H9 (cell line): ENCODE measurements at regions not wholly inside any gene's neighbourhood (a gene's known extent, or its start where the extent isn't known, plus 50 kb on each side); places are given as distances from the start of the nearest gene placed in this dataset.

Experiments used
- DNase-seq: peaks from one replicate; pipeline ENCODE4 v3.0.0-alpha.2; 2017
- H2AFZ ChIP-seq: one replicate; pipeline ENCODE4 v1.6.1; 2013; ENCODE audit warnings: mild to moderate bottlenecking, low read length, control low read depth, moderate library complexity
- H2AK5ac ChIP-seq: 2 replicates; pipeline ENCODE4 v1.6.1; 2013; ENCODE audit warnings: low read length, control low read depth, mixed read lengths; ENCODE audit not compliant: insufficient read length
- H2BK120ac ChIP-seq: one replicate; pipeline ENCODE4 v1.6.1; 2013; ENCODE audit warnings: low read depth, mild to moderate bottlenecking, low read length, control low read depth, inconsistent platforms; ENCODE audit not compliant: poor library complexity, severe bottlenecking
- H2BK12ac ChIP-seq: 2 replicates; pipeline ENCODE4 v1.6.1; 2013; ENCODE audit warnings: low read length, control low read depth, mixed read lengths, low read depth; ENCODE audit not compliant: insufficient read length
- H2BK15ac ChIP-seq: 2 replicates; pipeline ENCODE4 v1.6.1; 2013; ENCODE audit warnings: low read depth, low read length, control low read depth
- H2BK20ac ChIP-seq: one replicate; pipeline ENCODE4 v1.6.1; 2013; ENCODE audit warnings: low read depth, mild to moderate bottlenecking, low read length, control low read depth, inconsistent platforms; ENCODE audit not compliant: poor library complexity, severe bottlenecking
- H2BK5ac ChIP-seq: 2 replicates; pipeline ENCODE4 v1.6.1; 2013; ENCODE audit warnings: low read length, control low read depth, mixed read lengths; ENCODE audit not compliant: insufficient read length
- H3K14ac ChIP-seq: 2 replicates; pipeline ENCODE4 v1.6.1; 2013; ENCODE audit warnings: low read length, control low read depth; ENCODE audit not compliant: insufficient read depth
- H3K18ac ChIP-seq: 2 replicates; pipeline ENCODE4 v1.6.1; 2013; ENCODE audit warnings: low read depth, mild to moderate bottlenecking, mixed read lengths, low read length, control low read depth; ENCODE audit not compliant: insufficient read length
- H3K23ac ChIP-seq: 2 replicates; pipeline ENCODE4 v1.6.1; 2013; ENCODE audit warnings: low read length, control low read depth, mixed read lengths, low read depth; ENCODE audit not compliant: insufficient read length
- H3K23me2 ChIP-seq: 2 replicates; pipeline ENCODE4 v1.6.1; 2013; ENCODE audit warnings: low read depth, mild to moderate bottlenecking, mixed read lengths, low read length, control low read depth; ENCODE audit not compliant: insufficient read length, poor library complexity, severe bottlenecking
- H3K27ac ChIP-seq: 2 replicates; pipeline ENCODE4 v1.5.1; 2013; ENCODE audit warnings: low read length, control low read depth, mixed read lengths, low read depth; ENCODE audit not compliant: insufficient read length
- H3K27me3 ChIP-seq: 2 replicates; pipeline ENCODE4 v1.6.1; 2013; ENCODE audit warnings: low read length, control low read depth, inconsistent platforms; ENCODE audit not compliant: insufficient read depth
- H3K4ac ChIP-seq: 2 replicates; pipeline ENCODE4 v1.6.1; 2013; ENCODE audit warnings: low read depth, mild to moderate bottlenecking, control low read depth, inconsistent platforms, low read length, moderate library complexity
- H3K4me1 ChIP-seq: 2 replicates; pipeline ENCODE4 v1.6.1; 2013; ENCODE audit warnings: low read length, control low read depth, inconsistent platforms; ENCODE audit not compliant: insufficient read depth
- H3K4me2 ChIP-seq: 2 replicates; pipeline ENCODE4 v1.6.1; 2013; ENCODE audit warnings: low read length, control low read depth, mixed read lengths; ENCODE audit not compliant: insufficient read length, insufficient read depth
- H3K56ac ChIP-seq: 2 replicates; pipeline ENCODE4 v1.6.1; 2013; ENCODE audit warnings: low read depth, mild to moderate bottlenecking, mixed read lengths, low read length, control low read depth; ENCODE audit not compliant: insufficient read length
- H3K79me1 ChIP-seq: 2 replicates; pipeline ENCODE4 v1.6.1; 2013; ENCODE audit warnings: low read depth, mild to moderate bottlenecking, moderate library complexity, low read length, control low read depth, inconsistent platforms; ENCODE audit not compliant: insufficient read depth, poor library complexity, severe bottlenecking
- H3K79me2 ChIP-seq: 2 replicates; pipeline ENCODE4 v1.6.1; 2013; ENCODE audit warnings: low read length, control low read depth, inconsistent platforms; ENCODE audit not compliant: insufficient read depth
- H3K9ac ChIP-seq: 2 replicates; pipeline ENCODE4 v1.6.1; 2013; ENCODE audit warnings: low read length, control low read depth, mixed read lengths; ENCODE audit not compliant: insufficient read length; ENCODE audit errors: extremely low read depth
- H3K9me3 ChIP-seq: one replicate; pipeline ENCODE4 v1.6.1; 2013; ENCODE audit warnings: low read depth, low read length, inconsistent platforms; ENCODE audit not compliant: control insufficient read depth
- H3T11ph ChIP-seq: one replicate; pipeline ENCODE4 v1.6.1; 2013; ENCODE audit warnings: mild to moderate bottlenecking, low read length, control low read depth, inconsistent platforms
- H4K20me1 ChIP-seq: one replicate; pipeline ENCODE4 v1.6.1; 2013; ENCODE audit not compliant: control insufficient read depth, insufficient read length, insufficient read depth
- H4K5ac ChIP-seq: 2 replicates; pipeline ENCODE4 v1.6.1; 2013; ENCODE audit warnings: low read depth, mild to moderate bottlenecking, mixed read lengths, low read length, control low read depth; ENCODE audit not compliant: insufficient read length
- H4K8ac ChIP-seq: replicated peaks from 2 replicates; pipeline ENCODE4 v1.6.1; 2013; ENCODE audit warnings: low read length, control low read depth, mixed read lengths, low read depth; ENCODE audit not compliant: insufficient read length
- H4K91ac ChIP-seq: 2 replicates; pipeline ENCODE4 v1.6.1; 2013; ENCODE audit warnings: low read depth, mild to moderate bottlenecking, moderate library complexity, mixed read lengths, low read length, control low read depth; ENCODE audit not compliant: insufficient read length
- H3K27ac Mint-ChIP-seq, 3 experiments: 2 replicates in 2 of 3; 3 replicates in 1 of 3; pipeline ENCODE4 v1.8.0; 2020 to 2021; ENCODE audit warnings: mixed read lengths in 3 of 3, mild to moderate bottlenecking in 1 of 3, moderate library complexity in 1 of 3
- H3K27me3 Mint-ChIP-seq: 2 replicates; pipeline ENCODE4 v1.8.0; 2021; ENCODE audit warnings: low read depth, mild to moderate bottlenecking, moderate library complexity, mixed read lengths
- H3K36me3 Mint-ChIP-seq, 3 experiments: 2 replicates in 2 of 3; 3 replicates in 1 of 3; pipeline ENCODE4 v1.8.0; 2020 to 2021; ENCODE audit warnings: low read depth in 3 of 3, mixed read lengths in 3 of 3; ENCODE audit not compliant: insufficient read depth in 1 of 3
- H3K4me1 Mint-ChIP-seq, 2 experiments: 2 replicates each; pipeline ENCODE4 v1.8.0; 2020; ENCODE audit warnings: mixed read lengths in 2 of 2
- H3K4me3 Mint-ChIP-seq, 2 experiments: 2 replicates in 1 of 2; 3 replicates in 1 of 2; pipeline ENCODE4 v1.8.0; 2020 to 2021; ENCODE audit warnings: mild to moderate bottlenecking in 2 of 2, mixed read lengths in 2 of 2, moderate library complexity in 1 of 2
- H3K9me3 Mint-ChIP-seq, 2 experiments: 2 replicates in 1 of 2; 3 replicates in 1 of 2; pipeline ENCODE4 v1.8.0; 2020; ENCODE audit warnings: mild to moderate bottlenecking in 2 of 2, mixed read lengths in 2 of 2, moderate library complexity in 1 of 2
- WGBS: extraction: QIAGEN DNeasy Blood & Tissue Kit; methylation state at CpG from one replicate; pipeline ENCODE4 v1.1.7; 2013; ENCODE audit warnings: missing lambda C conversion rate, low lambda C conversion rate, mixed read lengths; ENCODE audit not compliant: insufficient read length; ENCODE audit errors: extremely low coverage; 5-methylcytosine and 5-hydroxymethylcytosine counted together
- TF ChIP-seq, protein P1 (sequence below): fragments of 200-600 bp; sonication (generic); conservative IDR thresholded peaks from 3 replicates; pipeline ENCODE4 v1.8.0; 2021; ENCODE audit warnings: antibody characterized with exemption, mild to moderate bottlenecking

DNA sequence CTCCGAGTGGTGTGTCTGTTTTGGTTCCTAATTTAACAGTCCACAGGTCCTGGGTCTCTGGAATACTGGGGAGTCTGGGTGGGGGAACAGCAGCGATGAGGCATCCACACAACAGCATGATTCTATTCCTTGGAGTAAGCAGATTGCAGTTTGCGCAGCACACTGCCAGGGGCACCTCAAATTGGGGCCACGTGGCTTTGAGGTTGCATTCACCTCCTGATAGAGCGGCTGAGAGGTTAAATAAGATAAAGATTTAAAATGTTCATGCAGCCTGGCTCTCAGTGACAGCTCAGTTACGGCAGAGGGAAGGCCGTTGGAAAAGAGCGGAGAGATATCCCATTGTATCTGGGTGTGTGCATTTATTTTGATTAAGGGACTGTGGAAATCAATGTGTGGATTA is 202.3 kb downstream of the ASB1 start:
- Histone ChIP-seq H3K27me3 (no peaks in the 10 kb centered on the region), H3K56ac (no peak overlapping the region), H3K4ac (no peak overlapping the region), H4K20me1 (no peaks in the 10 kb centered on the region), H3T11ph (no peak overlapping the region), H2AFZ (no peak overlapping the region), H4K5ac (no peak overlapping the region), H3K14ac (no peak overlapping the region), H3K23ac (no peak overlapping the region), H2BK120ac (no peak overlapping the region), H4K91ac (no peak overlapping the region), H3K27ac (no peak overlapping the region), H2AK5ac (no peak overlapping the region), H3K23me2 (no peaks in the 10 kb centered on the region), H3K79me2 (no peaks in the 10 kb centered on the region), H3K79me1 (no peaks in the 10 kb centered on the region), H2BK5ac (no peak overlapping the region), H2BK12ac (no peak overlapping the region), H3K18ac (no peak overlapping the region), H2BK20ac (no peak overlapping the region), H3K9ac (no peak overlapping the region), H3K9me3 (no peaks in the 10 kb centered on the region), H4K8ac (no peak overlapping the region), H3K4me2 (no peak overlapping the region), H2BK15ac (no peak overlapping the region), H3K4me1 (no peaks in the 10 kb centered on the region)
- H3K27me3 Mint-ChIP-seq, result peaks cover 11% of the 10 kb centered on the region
- no peaks in the 10 kb centered on the region for H3K4me1 Mint-ChIP-seq
- DNase-seq, result no peak
- no peaks in the 10 kb centered on the region; a peak in 1 of 7 replicates for H3K36me3 Mint-ChIP-seq
- H3K4me3 Mint-ChIP-seq, result no peak overlapping the region
- H3K9me3 Mint-ChIP-seq, result peaks cover 12 to 19% of the 10 kb centered on the region in 2 experiments
- TF ChIP-seq, protein P1, sequence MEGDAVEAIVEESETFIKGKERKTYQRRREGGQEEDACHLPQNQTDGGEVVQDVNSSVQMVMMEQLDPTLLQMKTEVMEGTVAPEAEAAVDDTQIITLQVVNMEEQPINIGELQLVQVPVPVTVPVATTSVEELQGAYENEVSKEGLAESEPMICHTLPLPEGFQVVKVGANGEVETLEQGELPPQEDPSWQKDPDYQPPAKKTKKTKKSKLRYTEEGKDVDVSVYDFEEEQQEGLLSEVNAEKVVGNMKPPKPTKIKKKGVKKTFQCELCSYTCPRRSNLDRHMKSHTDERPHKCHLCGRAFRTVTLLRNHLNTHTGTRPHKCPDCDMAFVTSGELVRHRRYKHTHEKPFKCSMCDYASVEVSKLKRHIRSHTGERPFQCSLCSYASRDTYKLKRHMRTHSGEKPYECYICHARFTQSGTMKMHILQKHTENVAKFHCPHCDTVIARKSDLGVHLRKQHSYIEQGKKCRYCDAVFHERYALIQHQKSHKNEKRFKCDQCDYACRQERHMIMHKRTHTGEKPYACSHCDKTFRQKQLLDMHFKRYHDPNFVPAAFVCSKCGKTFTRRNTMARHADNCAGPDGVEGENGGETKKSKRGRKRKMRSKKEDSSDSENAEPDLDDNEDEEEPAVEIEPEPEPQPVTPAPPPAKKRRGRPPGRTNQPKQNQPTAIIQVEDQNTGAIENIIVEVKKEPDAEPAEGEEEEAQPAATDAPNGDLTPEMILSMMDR, result no peak
- H3K27ac Mint-ChIP-seq, result no peak overlapping the region
- no CpG with 5 or more reads among the region's 8 CpGs for WGBS
